NCI-H345 (cell line): ENCODE measurements at regions not wholly inside any gene's neighbourhood (a gene's known extent, or its start where the extent isn't known, plus 50 kb on each side); places are given as distances from the start of the nearest gene placed in this dataset.
"Not testable (repeated sequence)": the region's sequence is repeated elsewhere in the genome, so short reads cannot be mapped to it uniquely, and the experiment has no call there.

Source experiments
- DNase-seq: peaks from one replicate; lab custom pipeline; 2025; lab: John Stamatoyannopoulos, UW

- no peak for DNase-seq
These were observed 300.4 kb downstream of the MAN2A1 start for GRCh38 chr5:109989994-109990722.

- DNase-seq: no peak
These were observed 301.1 kb downstream of the MAN2A1 start for GRCh38 chr5:109990723-109991359.

DNA sequence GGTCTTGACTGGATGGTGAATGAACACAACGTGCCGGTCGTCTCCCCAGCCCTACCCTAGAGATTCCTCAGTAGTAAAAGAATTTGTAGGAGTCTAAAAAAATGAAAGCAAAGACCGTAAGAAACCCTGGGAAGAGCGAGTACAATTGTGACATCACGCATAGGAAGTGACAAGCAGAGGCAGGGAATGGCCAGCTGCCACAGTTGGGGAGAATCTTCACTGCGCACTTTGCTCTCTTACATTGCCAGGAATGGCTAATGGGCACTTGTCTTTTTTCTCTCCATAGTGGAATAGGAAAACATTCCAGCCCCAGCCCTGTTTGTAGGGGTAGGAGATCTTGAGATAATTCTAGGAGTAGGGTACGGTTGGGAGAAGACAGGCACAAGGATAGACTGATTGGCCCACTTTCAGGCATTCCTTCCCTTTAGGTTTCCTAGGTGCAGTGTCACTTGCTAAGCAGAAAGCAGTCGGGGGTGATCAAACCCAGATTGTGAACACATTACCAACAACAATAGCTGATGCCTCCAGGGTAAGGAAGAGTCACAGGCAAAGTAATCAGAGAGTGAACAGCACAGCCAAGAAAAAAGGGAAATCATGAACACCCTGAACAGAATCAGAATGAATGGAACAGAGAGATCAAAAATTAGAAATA lies 302.7 kb downstream of the MAN2A1 start:
- no peak for DNase-seq

- DNase-seq: no peak
These were observed 304.4 kb downstream of the MAN2A1 start for GRCh38 chr5:109994135-109994534.

DNA sequence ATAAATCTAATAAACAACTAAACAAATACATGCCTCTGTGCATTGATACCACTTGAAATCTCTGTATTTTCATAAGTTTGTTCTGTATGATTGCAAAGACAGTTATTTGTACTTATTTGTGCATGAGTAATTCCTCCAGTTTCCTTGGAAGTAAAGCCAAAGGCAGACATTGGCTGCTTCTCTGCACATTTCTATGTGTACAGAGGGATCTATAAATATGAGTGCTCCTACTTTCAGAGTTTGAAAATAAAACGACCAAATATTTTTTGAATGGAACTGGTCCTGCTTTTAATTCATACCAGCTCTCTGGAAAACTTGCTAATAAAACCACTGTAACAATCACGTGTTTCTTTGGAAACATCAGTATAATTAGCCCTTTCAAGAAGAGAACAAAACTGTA lies 306.5 kb downstream of the MAN2A1 start:
- no peak for DNase-seq

- no peak for DNase-seq
These were observed 307.4 kb downstream of the MAN2A1 start for GRCh38 chr5:109997161-109997560.

DNA sequence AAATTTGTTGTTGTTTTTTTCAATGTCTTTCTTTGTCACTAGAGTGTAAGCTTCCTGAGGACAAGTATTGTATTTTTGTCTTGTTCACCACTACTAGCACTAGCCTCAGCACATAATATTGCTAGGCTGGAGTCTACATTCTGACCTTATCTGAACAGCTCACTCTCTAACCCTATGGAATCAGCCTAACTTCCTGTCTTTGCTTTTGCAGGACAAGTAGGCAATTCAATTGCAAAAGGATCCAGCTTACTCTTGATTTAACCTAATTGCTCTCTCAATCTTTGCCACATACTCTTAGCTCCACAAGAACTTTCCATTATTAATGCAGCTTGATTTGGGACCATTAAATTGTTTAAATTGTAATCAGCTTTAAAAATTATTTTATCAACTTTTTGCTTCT lies 308.5 kb downstream of the MAN2A1 start:
- no peak for DNase-seq

GRCh38 chr5:109998726-109999125 lies 309.0 kb downstream of the MAN2A1 start:
- no peak for DNase-seq

GRCh38 chr5:110001648-110002047 lies 311.9 kb downstream of the MAN2A1 start:
- no peak for DNase-seq

DNA sequence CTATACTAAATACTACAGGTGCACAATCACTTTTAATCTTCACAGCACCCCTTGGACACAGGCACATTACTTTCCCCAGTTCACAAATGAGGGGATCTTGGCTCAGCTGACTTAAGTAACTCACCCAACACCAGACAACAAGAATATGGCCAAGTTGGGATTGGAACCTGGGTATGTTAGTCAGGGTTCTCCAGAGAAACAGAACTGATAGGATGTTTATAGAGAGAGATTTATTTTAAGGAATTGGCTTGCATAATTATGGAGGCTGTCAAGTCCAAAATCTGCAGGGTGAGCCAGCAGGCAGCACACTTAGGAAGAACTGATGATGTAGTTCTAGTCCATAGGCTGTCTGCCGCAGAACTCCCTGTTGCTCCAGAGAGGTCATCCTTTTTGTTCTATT lies 312.9 kb downstream of the MAN2A1 start:
- no peak for DNase-seq

DNA sequence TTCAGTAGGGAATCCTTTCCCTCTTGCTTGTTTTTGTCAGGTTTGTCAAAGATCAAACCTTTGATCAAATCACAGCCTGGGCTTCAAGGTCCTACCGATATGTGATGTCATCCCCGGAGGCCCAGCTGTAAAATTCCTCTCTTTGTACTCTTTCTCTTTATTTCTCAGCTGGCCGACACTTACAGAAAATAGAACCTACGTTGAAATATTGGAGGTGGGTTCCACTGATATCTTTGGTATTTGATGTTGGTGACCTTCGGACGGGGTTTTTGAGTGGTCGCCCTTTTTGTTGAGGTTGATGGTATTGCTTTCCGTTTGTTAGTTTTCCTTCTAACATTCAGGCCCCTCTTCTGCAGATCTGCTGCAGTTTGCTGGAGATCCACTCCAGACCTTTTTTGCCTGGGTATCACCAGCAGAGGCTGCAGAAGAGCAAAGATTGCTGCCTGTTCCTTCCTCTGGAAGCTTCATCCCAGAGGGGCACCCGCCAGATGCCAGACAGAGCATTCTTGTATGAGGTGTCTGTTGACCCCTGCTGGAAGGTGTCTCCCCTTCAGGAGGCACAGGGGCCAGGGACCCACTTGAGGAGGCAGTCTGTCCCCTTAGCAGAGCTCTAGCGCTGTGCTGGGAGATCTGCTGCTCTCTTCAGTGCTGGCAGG lies 316.3 kb downstream of the MAN2A1 start:
- DNase-seq: not testable (repeated sequence)

GRCh38 chr5:110007101-110007500 lies 317.4 kb downstream of the MAN2A1 start:
- DNase-seq: no peak

DNA sequence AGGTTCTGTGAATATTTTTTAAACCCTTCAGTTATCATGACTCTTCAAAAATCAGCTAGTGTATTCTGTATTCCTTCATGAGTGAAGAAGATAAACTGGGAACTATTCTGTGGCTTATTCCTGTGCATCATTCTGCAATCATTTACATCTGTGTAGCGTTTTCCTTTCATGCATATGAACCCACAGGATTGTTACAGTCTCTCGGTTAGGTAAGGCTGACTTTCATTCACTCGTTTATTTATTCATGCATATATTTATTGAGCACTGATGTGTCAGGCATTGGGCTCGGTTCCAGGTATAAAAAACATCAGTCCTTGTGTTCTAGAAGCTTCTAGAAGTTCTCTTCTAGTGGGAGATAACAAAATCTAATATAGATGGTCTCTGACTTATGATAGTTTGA lies 318.4 kb downstream of the MAN2A1 start:
- DNase-seq: no peak

DNA sequence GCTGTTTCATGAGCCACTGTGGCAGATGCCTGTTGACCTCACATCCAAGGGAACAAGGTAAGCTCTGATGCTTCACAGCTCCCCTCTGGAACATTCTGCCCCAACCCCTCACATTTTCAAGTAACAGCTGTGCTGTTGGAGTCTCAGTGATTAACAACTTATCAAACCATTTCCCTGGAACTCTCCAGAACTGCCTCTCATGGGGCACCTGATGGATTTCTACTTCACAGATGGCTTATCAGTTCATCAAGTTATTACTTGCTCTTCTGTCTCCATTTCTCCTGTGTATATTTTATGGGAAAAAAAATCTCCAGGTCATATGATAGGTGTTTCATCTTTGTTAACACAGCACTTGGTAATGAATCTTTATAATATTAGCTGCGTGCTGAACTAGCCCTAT lies 322.4 kb downstream of the MAN2A1 start:
- no peak for DNase-seq

DNA sequence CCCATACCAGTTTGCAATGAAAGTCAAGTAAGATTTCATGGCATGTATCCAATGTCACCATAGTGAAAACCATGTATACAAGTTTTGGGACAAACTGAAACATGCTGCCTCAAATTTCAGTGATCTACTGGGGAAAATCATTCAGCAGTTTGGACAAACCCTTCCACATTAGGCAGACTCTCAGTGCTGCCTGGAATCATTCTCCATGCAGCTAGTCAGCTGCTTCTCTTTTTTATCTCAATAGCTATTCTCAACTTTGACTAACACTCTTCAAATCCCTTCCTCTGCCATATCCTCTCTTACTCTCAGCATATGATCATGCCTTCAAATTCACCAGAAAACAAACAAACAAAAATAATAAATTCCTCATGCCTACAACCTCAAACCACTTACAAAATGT lies 323.3 kb downstream of the MAN2A1 start:
- no peak for DNase-seq

GRCh38 chr5:110017854-110018253 lies 328.1 kb downstream of the MAN2A1 start:
- no peak for DNase-seq

DNA sequence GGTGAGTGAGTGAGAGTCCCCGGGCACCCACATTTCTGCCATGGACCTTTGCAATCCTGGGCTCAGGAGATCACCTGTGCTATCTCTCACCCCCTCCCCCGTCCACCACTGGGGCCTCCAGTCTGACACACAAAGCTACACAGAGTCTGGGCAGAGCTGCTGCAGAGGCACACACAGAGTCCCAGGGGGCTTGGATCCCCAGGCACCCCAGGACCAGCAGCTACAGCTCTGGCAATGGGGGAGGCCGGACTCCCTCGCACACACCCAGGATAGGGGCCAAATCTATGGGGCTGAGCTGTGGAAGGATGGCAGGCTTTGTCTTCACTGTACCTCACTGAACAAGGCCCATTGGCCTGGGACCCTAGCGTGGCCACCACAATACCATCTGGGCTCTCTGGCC lies 328.8 kb downstream of the MAN2A1 start:
- DNase-seq: no peak

- DNase-seq: no peak
These were observed 329.4 kb downstream of the MAN2A1 start for GRCh38 chr5:110019119-110019518.

- no peak for DNase-seq
These were observed 330.1 kb downstream of the MAN2A1 start for GRCh38 chr5:110019780-110020179.

DNA sequence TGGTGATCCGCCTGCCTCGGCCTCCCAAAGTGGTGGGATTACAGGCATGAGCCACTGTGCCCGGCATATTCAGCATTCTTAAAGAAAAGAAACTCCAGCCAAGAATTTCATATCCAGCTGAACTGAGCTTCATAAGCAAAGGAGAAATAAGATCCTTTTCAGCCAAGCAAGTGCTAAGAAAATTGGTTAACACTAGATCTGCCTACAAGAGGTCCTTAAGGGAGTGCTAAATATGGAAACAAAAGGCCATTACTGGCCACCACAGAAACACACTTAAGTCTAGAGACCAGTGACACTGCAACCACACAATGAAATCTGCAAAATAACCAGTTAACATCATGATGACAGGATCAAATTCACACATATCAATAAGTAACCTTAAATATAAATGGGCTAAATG lies 331.5 kb downstream of the MAN2A1 start:
- no peak for DNase-seq

DNA sequence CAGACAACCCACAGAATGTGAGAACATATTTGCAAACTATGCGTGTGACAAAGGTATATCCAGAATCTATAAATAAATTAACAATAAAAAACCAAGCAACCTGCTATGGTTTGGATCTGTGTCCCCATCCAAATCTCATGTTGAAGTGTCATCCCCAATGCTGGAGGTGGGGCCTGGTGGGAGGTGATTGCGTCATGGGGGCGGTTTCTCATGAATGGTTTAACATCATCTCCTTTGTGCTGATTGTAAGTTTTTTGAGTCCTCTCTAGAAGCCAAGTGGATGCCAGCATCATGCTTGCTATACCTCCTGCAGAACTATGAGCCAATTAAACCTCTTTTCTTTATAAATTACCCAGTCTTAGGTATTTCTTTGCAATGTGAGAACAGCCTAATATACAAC lies 335.4 kb downstream of the MAN2A1 start:
- DNase-seq: no peak

- DNase-seq: no peak
These were observed 338.0 kb downstream of the MAN2A1 start for GRCh38 chr5:110027527-110028322.
